ENCODE measurements at regions not wholly inside any gene's neighbourhood (a gene's known extent, or its start where the extent isn't known, plus 50 kb on each side); places are given as distances from the start of the nearest gene placed in this dataset.

- no peak for DNase-seq (ENCODE audit: low spot score)
These were observed 80.5 kb downstream of the CLDN34 start for GRCh38 chrX:10047631-10048030.

- DNase-seq (ENCODE audit: low spot score) = no peak
These were observed 80.9 kb downstream of the CLDN34 start for GRCh38 chrX:10048076-10048475.

DNA sequence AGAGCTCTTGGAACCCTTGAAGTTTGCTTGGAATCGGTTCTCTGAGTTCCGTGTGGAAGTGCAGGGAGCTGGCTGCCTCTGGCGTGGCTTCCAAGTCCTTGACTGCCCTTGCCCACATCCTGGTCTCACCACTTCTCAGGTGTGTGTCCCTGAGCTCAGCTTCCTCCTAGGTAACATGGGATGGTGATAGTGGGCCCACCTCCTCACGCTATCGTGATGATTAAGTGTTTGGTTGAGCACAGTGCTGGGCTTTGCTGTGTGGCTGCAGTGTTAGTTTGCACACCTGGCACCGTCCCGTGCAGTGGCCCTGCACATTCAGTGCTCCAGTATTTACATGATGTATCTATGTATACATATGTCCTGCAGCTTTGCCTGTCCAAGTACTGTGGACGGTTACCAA lies 81.5 kb downstream of the CLDN34 start:
- DNase-seq (ENCODE audit: low spot score) = no peak

GRCh38 chrX:10049236-10049635 lies 82.1 kb downstream of the CLDN34 start:
- DNase-seq (ENCODE audit: low spot score) = no peak

DNA sequence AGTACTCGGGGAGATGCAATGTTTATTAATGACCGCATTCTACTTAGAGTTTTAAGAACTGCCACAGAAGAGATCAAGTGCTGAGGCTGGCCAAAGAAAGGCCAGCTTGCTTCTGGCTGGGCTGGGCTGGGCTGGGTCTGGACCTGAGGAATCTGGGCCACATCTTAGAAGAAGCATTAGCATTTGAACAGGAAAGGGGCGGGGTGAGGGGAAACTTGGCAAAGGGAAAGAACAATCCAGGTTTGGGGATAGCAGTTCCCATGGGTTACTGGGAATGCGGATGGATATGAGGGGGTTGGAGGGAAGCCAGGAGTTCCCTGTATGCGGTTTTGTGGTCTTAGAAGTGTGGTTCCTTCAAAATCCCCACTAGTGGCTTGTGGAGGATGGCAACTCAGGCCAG lies 83.3 kb downstream of the CLDN34 start:
- peak; percentile 62 for DNase-seq (ENCODE audit: low spot score)

DNA sequence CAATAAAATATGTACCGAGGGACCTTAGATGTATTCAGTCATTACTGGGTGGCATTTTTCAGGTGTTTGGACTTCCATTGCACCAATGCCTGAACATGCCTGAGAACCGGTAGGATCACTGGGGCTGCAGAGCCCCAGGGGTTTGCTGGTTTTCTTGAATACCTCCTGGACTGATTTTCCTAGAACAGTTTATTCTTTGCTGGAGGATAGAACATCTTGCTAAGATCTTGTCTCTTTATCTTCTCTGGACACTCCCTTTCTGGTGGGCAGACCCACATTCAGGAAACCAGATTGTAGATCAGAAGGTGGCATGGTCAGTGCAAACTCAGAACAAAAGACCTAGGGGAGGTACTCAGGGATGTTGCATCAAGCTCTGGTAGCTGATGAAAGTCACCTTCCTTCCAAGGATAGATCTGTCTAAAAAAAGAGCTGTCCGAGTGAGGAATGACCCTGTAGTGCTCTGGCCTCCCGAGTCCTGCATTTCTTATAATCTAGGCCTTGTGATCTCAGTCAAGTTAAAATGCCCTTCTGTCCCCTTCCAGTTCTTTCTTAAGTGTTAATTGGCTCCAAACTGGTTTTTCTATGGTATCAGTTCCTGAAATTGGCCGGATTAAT lies 84.8 kb downstream of the CLDN34 start:
- DNase-seq (ENCODE audit: low spot score) = no peak

- no peak for DNase-seq (ENCODE audit: low spot score)
These were observed 85.9 kb downstream of the CLDN34 start for GRCh38 chrX:10052906-10053625.

- DNase-seq (ENCODE audit: low spot score) = no peak
These were observed 87.2 kb downstream of the CLDN34 start for GRCh38 chrX:10054396-10054795.

- DNase-seq (ENCODE audit: low spot score) = no peak
These were observed 88.3 kb downstream of the CLDN34 start for GRCh38 chrX:10055430-10055829.

DNA sequence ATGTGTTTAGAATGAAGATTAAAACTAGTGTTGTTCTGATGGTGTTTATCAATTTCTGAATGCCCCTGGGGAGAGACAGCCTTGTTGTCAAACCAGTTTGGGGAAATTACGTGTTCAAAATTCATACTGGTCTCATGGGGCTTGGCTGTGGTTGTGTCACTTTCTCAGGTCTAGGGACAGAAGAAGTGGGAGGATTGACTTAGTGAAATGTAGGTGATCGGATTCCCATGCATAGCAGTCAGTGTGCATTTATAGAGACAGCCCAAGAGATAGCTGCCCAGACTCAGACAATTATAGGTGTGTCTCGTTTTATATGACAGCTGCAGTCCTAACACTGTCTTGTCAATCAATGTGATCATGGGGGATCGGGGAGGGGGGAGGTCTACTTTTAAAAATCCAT lies 94.4 kb upstream of the CLCN4 start:
- DNase-seq (ENCODE audit: low spot score) = no peak

GRCh38 chrX:10062980-10063379 lies 93.8 kb upstream of the CLCN4 start:
- no peak for DNase-seq (ENCODE audit: low spot score)

DNA sequence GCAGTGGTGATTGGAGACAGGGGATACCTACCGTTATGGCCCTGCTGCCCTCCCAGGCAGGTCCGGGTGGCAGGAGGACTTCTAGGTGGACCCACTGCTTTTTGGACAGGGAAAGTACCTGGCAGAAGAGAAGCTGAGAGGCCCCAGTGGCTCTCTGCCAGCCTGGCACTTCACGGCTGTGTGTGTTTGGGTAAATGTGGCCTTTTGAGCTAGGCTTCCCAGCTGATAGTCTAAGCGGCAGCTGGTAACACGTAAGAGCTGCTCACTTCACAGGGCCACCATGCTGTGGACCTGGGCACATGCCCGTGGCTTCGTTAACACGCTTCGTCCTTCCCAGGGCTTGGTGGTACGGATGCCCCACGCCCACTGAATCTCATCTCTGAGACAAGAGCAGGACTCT lies 92.0 kb upstream of the CLCN4 start:
- no peak for DNase-seq (ENCODE audit: low spot score)

DNA sequence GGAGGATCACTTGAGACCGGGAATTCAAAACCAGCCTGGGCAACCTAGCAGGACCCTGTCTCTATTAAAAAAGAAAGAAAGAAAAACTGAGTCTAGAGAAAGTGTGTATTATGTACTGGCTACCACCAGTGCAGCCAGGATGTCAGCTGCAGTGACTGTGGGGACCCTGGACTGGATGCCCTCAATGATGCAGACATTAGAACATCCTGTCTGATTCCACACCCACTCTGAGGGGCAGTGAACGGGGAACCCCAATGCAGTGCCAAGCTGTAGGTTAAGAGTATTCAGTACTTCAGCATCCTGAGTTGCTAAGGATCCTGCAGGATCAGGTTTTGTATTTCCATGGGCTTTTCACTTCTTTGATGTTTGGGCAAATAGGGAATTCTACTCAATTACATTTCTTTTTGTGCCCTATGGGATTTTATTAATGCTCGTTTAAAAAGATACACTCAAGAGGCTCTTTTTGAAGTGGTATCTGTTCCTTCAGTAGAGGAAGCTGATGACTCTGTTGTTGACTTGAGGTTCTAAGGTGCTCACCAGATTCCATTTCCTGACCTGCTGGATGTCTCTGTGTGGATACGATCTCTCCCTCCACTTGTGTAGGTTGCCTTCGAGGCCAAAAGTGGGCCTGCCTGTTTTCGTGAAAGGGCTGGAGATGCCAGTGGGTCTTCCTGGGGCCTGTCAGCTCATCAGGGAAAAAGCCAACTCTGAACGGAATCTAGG lies 85.9 kb upstream of the CLCN4 start:
- no peak for DNase-seq (ENCODE audit: low spot score)

- DNase-seq (ENCODE audit: low spot score) = no peak
These were observed 85.2 kb upstream of the CLCN4 start for GRCh38 chrX:10071451-10072144.

DNA sequence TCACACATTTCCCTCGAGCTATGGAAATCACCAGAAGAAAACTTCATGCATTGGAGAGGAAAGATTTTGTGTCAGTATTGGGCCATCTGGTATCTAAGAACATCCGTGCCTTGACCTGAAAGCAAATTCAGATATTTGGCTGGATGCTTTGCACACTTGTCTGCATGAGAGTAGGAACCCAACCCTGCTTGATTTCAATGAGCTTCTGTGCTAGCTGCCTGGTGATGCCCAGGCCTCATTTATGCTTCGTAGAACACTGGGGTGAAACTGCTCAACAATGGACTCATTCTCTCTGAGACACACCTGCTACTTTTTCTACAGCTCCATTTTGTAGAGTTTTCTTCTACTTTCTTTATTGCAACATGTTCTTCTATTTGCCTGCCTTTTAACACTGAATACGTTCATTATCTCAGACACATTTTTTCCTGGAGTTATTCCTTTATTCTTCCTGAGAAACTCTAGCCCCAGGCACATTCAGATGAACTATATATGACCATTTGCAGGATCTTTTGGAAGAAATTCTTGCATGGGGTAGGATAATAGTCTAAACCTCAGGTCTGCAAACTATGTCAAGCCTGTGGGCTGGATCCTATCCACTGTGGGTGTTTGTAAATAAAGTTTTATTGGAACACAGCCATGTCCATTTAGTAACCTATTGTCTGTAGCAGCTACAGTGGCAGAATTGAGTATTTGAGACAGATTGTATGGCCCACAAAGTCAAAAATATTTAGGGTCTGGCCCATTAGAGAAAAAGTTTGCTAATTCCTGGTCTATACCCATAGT lies 83.8 kb upstream of the CLCN4 start:
- DNase-seq (ENCODE audit: low spot score) = no peak

GRCh38 chrX:10073671-10074070 lies 83.1 kb upstream of the CLCN4 start:
- no peak for DNase-seq (ENCODE audit: low spot score)

DNA sequence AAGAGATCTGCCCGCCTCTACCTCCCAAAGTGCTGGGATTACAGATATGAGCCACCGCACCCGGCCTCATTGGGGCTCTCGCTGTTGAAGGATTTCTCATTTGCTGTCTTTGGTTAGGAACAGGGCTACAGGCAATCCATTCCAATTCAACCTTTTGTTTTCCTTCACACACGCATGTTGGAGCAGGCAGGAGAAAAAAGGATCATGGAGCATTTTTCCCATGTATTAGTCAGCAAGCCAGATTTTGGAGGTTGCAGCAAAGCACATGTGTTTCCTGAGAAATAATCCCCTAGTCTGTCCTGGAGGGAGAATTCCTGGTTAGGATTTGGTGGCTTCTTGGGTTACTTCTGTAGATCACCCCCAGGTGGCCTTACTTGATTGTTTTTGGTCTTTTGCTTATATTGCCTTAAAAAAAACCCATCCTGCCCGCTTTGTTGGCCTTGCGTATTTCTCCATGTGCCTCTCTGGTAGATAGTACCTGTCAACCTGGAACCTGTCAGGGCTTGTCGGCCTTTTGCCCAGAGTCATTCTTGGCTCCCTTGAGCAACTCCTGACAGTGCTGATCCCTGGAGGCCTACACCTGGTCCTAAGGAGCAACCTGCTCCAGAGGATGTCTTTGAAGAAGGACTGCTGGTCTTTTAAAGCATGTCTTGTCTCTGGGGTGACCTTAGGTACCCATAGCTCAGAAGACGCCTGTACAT lies 82.4 kb upstream of the CLCN4 start:
- no peak for DNase-seq (ENCODE audit: low spot score)

DNA sequence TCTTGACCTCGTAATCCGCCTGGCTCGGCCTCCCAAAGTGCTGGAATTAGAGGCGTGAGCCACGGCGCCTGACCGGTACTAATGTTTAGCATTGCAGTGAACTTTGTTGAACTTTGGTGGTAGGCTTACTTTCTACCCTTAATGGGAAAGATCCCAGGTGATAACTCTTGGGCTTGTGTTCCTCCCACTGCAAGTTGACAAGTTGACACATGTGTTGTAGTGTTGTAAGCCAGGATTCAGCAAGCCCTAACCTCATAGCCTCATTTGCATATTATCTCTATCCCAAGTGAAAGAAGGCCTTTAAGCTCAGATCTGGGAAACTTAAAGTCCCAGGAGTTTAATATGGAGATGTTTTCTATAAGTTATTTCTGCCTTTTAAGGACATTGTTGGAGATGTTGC lies 80.0 kb upstream of the CLCN4 start:
- DNase-seq (ENCODE audit: low spot score) = no peak

GRCh38 chrX:10077425-10078188 lies 79.2 kb upstream of the CLCN4 start:
- no peak for DNase-seq (ENCODE audit: low spot score)

DNA sequence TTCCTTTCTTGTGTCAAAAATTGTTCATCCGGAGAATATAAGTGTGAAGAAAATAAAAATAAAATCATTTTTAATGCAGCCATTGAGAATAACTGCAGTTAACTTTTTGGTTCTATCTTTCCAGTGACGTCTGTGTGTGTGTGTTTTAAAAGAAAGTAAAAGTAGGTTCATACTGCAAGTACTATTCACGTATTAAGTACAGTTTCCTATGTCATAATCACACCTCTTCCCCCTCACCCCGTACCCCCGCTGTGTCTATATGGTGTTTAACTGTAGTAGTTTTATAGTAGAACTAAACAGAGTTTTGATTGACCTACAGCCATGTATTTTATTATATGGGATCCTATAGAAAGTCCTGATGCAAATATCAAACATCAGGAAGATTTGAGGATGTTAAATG lies 78.5 kb upstream of the CLCN4 start:
- no peak for DNase-seq (ENCODE audit: low spot score)
